Spleen (tissue), 7 donors: ENCODE measurements at regions not wholly inside any gene's neighbourhood (a gene's known extent, or its start where the extent isn't known, plus 50 kb on each side); places are given as distances from the start of the nearest gene placed in this dataset.

Experiments
- CTCF ChIP-seq, 11 experiments: fragments of 200-600 bp in 7 of 11; fragments of 450-650 bp in 4 of 11; sonication (generic) in 4 of 11; IDR thresholded peaks in 8 of 11; conservative IDR thresholded peaks in 3 of 11; 1 replicate in 7 of 11; 2 replicates in 4 of 11; pipeline versions ENCODE4 v1.4.0 to v1.8.0; 2016 to 2021; ENCODE audit warnings: antibody characterized with exemption in 11 of 11, inconsistent platforms in 4 of 11, mild to moderate bottlenecking in 1 of 11
- POLR2A ChIP-seq, 3 donors: fragments of 450-650 bp; IDR thresholded peaks; one replicate each; pipeline ENCODE4 v1.5.1; 2017; ENCODE audit warnings: antibody characterized with exemption in 3 of 3, mild to moderate bottlenecking in 1 of 3
- POLR2AphosphoS5 ChIP-seq, 3 donors: sonication (generic); formaldehyde crosslinking; IDR thresholded peaks; one replicate each; pipeline ENCODE4 v1.5.1; 2017; ENCODE audit warnings: antibody characterized with exemption in 3 of 3
- donor health status: DM: no; HTN: no; CAD: no; lungs with moderate emphysema.
- donor health status: DM: no; HTN: no; CAD: no.
- donor health status: DM: no; HTN: no; CAD: no.

GRCh38 chr12:19597167-19598026, 158.1 kb downstream of the AEBP2 start:
- TF ChIP-seq CTCF (IDR thresholded peaks at IDR 0.05 in 8 of 11, conservative IDR thresholded peaks at IDR 0.05 in 3 of 11) (no peak), POLR2AphosphoS5 (IDR thresholded peaks at IDR 0.05) (no peak), POLR2A (IDR thresholded peaks at IDR 0.05) (no peak)
